GM18499 (cell line): ENCODE measurements at regions not wholly inside any gene's neighbourhood (a gene's known extent, or its start where the extent isn't known, plus 50 kb on each side); places are given as distances from the start of the nearest gene placed in this dataset.

Source experiments
- ATAC-seq: cut with Tn5 transposase; IDR thresholded peaks from one replicate; pipeline ENCODE4 v1.9.1; 2021; ENCODE audit warnings: moderate number of reproducible peaks; ENCODE audit not compliant: insufficient read depth, unreplicated experiment

DNA sequence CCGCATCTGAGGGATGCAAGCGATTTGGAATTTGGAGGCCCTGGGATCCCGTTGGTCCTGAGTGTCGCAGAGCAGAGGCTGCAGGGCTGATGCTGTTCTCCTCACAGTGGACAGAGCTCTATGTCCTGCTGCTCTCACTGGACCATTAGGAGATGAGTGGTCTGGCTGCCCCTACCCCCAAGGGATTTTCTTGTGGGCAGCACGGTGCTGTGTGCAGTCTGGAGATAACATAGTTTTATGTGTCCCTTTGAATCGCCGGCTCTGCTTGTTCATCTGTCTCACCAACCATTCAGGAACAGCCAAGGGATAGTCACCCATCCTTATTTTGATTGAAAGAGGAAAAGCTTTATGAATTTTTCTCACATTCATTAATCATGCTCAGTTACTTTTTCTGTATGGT, 49.9 kb downstream of the CHRM3 start:
- no peak for ATAC-seq

DNA sequence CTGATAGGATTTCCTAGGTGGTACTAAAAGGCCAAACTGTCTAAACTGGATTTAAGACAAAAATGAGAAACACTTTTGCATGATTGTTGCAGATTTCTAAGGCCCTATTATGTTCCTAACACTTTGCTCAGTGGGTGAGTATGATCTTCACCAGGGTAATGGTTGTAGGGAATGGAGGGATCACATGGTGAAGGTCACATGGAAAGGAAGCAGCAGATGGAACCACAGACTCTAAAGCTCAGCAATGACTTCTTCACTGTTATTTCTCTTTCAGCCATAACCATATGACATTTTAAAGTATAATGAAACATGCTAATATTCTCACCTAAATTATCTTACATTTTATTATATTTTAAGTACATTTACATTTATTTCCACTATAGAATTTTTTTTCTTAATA, 51.5 kb downstream of the CHRM3 start:
- no peak for ATAC-seq

DNA sequence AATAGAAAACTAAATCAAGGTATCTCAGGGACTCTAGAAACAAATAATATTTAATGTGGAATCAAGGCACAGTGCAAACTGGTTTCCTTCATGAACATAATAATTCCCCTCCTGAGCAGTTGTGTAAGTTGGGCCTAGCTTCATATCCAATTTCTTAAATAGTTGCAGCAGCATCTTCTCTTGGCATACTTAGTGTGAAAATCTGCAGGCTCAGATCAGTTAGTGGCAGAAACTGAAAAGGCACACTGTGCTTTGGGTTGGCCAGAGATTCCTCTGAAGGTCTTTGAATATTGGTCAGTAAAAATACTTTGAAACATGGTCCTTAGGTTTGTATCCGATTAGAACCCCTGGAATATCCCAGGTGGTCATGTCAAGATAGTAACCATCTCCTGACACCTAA, 52.5 kb downstream of the CHRM3 start:
- no peak for ATAC-seq

- no peak for ATAC-seq
These were observed 57.0 kb downstream of the CHRM3 start for GRCh38 chr1:239443361-239443760.

GRCh38 chr1:239446611-239447010, 60.2 kb downstream of the CHRM3 start:
- ATAC-seq: no peak

DNA sequence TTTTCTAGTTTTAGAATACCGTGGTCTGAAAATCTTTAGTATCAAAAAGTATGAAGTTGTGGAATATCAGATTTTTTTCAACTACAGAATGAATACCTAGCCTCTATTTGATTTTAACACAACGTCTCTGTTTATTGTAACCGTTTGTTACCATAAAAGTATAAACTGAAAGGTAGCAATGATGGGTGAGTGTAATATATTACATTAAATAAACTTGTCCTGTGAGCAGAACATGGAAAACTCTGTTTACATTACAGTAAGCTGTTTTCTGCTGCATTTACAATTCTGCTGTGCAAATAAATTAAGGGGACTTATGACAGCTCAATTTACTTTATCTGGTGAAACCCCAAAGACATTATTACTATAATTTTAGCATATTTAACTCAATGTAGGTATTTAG, 62.5 kb downstream of the CHRM3 start:
- ATAC-seq: no peak

GRCh38 chr1:239455743-239456142, 69.4 kb downstream of the CHRM3 start:
- ATAC-seq: no peak

DNA sequence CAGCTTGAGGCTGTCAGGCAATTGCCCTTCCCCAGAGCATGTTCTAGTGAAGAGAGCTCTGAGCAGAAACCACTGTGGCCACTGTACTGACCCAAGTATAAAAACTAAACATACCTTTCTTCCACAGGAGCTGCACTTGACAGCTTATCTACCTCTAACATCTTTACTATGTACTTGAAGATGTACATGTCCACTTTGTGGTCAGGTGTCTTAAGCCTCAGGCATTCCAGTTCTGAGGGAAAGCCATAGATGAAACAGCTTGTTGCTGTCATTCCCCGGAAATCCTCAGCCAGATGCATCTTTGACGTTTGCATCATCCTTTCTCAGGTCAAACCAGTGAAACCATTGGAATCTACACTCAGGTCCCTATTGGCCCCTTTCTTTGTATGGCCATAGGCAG, 70.4 kb downstream of the CHRM3 start:
- no peak for ATAC-seq

GRCh38 chr1:239457491-239458143, 71.2 kb downstream of the CHRM3 start:
- ATAC-seq: no peak

- no peak for ATAC-seq
These were observed 71.8 kb downstream of the CHRM3 start for GRCh38 chr1:239458144-239458500.

- ATAC-seq: no peak
These were observed 81.4 kb downstream of the CHRM3 start for GRCh38 chr1:239467730-239468129.

GRCh38 chr1:239478069-239478468, 91.7 kb downstream of the CHRM3 start:
- ATAC-seq: no peak

- no peak for ATAC-seq
These were observed 97.0 kb downstream of the CHRM3 start for GRCh38 chr1:239483391-239483790.

- ATAC-seq: no peak
These were observed 107.5 kb downstream of the CHRM3 start for GRCh38 chr1:239493811-239494414.

GRCh38 chr1:239505094-239505493, 118.7 kb downstream of the CHRM3 start:
- ATAC-seq: no peak

DNA sequence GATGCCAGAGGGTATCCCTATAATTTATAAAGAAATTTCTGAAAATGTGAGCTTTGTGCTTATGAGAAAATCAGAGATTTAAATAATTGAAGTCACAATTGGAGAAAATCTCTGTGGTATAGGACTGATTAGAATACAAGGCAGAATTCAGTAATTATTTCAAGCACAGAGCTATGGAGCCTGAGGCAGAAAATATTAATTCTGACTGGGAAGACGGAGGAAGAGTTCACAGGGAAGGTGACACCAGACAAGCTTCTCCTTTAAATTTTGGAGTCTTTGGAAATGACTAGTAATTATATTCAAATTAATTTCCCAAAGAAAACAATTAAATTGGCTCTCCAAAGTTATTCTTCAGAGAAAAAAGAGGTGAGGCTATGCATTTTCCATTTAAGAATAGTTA, 121.5 kb downstream of the CHRM3 start:
- ATAC-seq: no peak

GRCh38 chr1:239511875-239512274, 125.5 kb downstream of the CHRM3 start:
- ATAC-seq: no peak

DNA sequence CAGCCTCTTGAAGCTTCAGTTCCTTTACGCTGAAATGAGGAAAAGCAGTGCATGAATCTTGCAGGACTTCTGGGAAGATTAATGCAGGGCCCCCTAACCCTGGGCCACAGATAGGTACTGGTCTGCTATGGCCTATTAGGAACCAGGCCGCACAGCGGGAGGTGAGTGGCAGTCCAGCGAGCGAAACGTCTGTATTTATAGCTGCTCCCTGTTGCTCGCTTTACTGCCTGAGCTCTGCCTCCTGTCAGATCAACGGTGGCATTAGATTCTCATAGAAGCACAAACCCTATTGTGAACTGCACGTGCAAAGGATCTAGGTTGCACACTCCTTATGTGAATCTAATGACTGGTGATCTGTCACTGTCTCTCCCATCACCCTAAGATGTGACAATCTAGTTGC, 130.2 kb downstream of the CHRM3 start:
- no peak for ATAC-seq

GRCh38 chr1:239526391-239526790, 140.0 kb downstream of the CHRM3 start:
- no peak for ATAC-seq

DNA sequence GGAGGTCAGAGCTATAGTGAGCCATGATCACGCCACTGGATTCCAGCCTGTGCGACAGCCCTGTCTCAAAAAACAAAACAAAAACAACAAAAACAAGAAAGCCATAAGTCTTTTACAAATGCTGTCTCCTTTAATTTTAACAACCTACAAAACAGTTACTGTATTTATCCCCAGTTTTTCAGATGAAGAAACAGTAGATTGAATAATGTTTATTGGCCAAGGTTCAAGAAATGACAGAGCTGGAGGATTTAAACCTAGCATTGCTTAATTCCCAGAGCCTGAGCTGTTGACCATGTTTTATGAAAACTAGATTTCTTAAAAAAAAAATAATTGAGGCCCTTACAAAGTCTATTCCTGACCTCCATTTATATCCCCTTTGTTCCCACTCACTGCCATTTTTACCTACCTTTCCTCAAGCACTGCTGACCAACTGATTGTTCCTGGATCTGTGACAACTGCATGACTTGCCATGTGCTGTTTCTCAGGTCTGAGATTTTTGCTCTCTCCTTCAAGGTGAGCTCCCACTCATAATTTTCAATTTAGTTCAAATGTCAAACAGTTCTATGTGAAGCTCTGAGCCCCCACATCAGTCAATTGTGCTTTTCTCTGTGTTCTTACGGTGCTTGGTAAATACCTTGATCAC, 140.8 kb downstream of the CHRM3 start:
- no peak for ATAC-seq

DNA sequence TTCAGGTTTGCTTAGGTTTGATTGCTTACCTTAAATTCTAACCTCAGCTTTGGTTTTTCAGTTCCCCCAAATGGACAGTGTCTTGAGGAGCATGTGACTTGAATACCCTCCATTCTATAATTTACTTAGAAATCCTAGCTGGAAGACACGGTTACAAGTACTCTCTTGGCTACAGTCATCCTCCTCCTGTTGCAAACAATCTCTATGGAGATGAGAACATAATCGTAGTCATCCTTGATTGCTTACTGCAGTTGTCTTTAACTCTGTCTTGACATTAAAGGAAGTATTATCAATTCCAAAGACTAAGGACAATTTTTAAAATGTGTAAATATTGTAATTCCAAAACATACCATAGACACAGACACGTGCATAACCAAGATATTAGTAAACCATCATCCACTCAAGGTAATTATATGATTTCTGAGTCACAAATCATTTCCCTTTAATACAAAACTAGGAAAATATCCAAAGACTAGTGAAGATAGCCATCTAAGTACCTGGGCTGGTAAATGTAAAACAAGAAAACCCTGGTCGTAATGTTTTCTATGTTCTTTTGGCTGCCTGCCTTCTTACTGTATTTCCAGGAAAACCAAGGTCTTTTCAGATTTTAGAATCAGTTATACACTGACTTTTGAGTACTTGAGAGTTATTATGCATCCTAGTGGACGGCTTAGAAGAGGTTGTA, 149.9 kb downstream of the CHRM3 start:
- ATAC-seq: no peak
